Panc1 (cell line): ENCODE measurements at regions not wholly inside any gene's neighbourhood (a gene's known extent, or its start where the extent isn't known, plus 50 kb on each side); places are given as distances from the start of the nearest gene placed in this dataset.

Source experiments
- ATAC-seq: fragments of 200-7000 bp; cut with Tn5 transposase; 2 replicates; pipeline ENCODE4 v1.9.1; 2020; ENCODE audit warnings: mild to moderate bottlenecking, moderate library complexity
- BruUV-seq: library from RNA; stranded (reverse); fragments of 400-500 nt; replicated peaks from 2 replicates; lab custom pipeline; 2021; lab: Mats Ljungman, UMichigan
- CTCF ChIA-PET: fragments of 300-600 bp; sonication (Branson Sonifier 250); formaldehyde crosslinking; loops from one replicate; lab custom pipeline; 2022; ENCODE audit warnings: antibody characterized with exemption; lab: Charles Lee
- POLR2A ChIA-PET: fragments of 300-600 bp; sonication (Branson Sonifier 250); formaldehyde crosslinking; loops from one replicate; lab custom pipeline; 2022; ENCODE audit warnings: antibody characterized with exemption; lab: Charles Lee
- DNase-seq: peaks from one replicate; pipeline ENCODE4 v3.0.0-alpha.2; 2010; ENCODE audit warnings: low read depth, low spot score
- H3K27ac ChIP-seq: 2 replicates; pipeline ENCODE4 v1.5.1; 2011; ENCODE audit warnings: mild to moderate bottlenecking, low read length, inconsistent platforms
- H3K27me3 ChIP-seq: fragments of 200-500 bp; sonication (Bioruptor generic); 2 replicates; pipeline ENCODE4 v1.6.0; 2014; ENCODE audit warnings: low read length, inconsistent platforms; ENCODE audit not compliant: control insufficient read depth, insufficient read depth
- H3K36me3 ChIP-seq: fragments of 200-500 bp; sonication (Bioruptor generic); 2 replicates; pipeline ENCODE4 v1.5.1; 2014; ENCODE audit warnings: inconsistent platforms, mild to moderate bottlenecking, low read length, moderate library complexity; ENCODE audit not compliant: control insufficient read depth, insufficient read depth
- H3K4me1 ChIP-seq: 2 replicates; pipeline ENCODE4 v1.5.1; 2011; ENCODE audit warnings: inconsistent platforms, mild to moderate bottlenecking, low read length, moderate library complexity; ENCODE audit not compliant: control insufficient read depth, insufficient read depth
- H3K4me3 ChIP-seq, 2 experiments: 2 replicates each; pipeline ENCODE4 v1.5.1; 2011 to 2012; ENCODE audit warnings: low read depth in 2 of 2, low read length in 2 of 2, mild to moderate bottlenecking in 2 of 2, inconsistent platforms in 1 of 2, moderate library complexity in 1 of 2
- H3K9me3 ChIP-seq: fragments of 200-500 bp; sonication (Bioruptor generic); 2 replicates; pipeline ENCODE4 v1.5.1; 2014; ENCODE audit warnings: low read depth, mild to moderate bottlenecking, inconsistent platforms, low read length, moderate library complexity; ENCODE audit not compliant: control insufficient read depth, insufficient read depth
- CTCF ChIP-seq: fragments of 450-650 bp; IDR thresholded peaks from 2 replicates; pipeline ENCODE4 v1.5.1; 2017; ENCODE audit warnings: mild to moderate bottlenecking
- POLR2AphosphoS5 ChIP-seq: IDR thresholded peaks from 2 replicates; pipeline ENCODE4 v1.6.1; 2012; ENCODE audit warnings: mild to moderate bottlenecking, low read depth, low read length, moderate library complexity
- REST ChIP-seq, 2 experiments: IDR thresholded peaks; 2 replicates each; pipeline ENCODE4 v1.6.1; 2011 to 2012; ENCODE audit warnings: low read depth in 2 of 2, control low read depth in 1 of 2, low read length in 1 of 2, mild to moderate bottlenecking in 1 of 2, moderate library complexity in 1 of 2; ENCODE audit not compliant: insufficient read depth in 1 of 2
- SIN3A ChIP-seq: IDR thresholded peaks from 2 replicates; pipeline ENCODE4 v1.6.1; 2012; ENCODE audit warnings: low read depth, mild to moderate bottlenecking, low read length, moderate library complexity, borderline replicate concordance; ENCODE audit not compliant: insufficient read depth
- TCF7L2 ChIP-seq: IDR thresholded peaks from 2 replicates; pipeline ENCODE4 v1.6.1; 2011; ENCODE audit warnings: mild to moderate bottlenecking, low read depth, low read length, inconsistent platforms
- in situ Hi-C: cut with HindIII; loops from 2 replicates; pipeline ENCODE4 v1.10.0; 2016; ENCODE audit warnings: low sequenced_read_pairs, low pct_unique_long_range_greater_than_20kb
- intact Hi-C: fragments of 100-400 bp; cut with micrococcal nuclease; formaldehyde crosslinking; loops from one replicate; pipeline ENCODE4 v1.10.0; 2022; ENCODE audit not compliant: unreplicated experiment

- H3K4me1 ChIP-seq = peaks cover 4% of the 10 kb centered on the region
- no peak overlapping the region for H3K27ac ChIP-seq
Observed at GRCh38 chr14:63795532-63795931, 57.3 kb upstream of the SYNE2 start.

GRCh38 chr14:63800083-63800482, 52.7 kb upstream of the SYNE2 start:
- H3K9me3 ChIP-seq = no peaks in the 10 kb centered on the region
- CTCF ChIA-PET = interaction anchor here (1.4 kb wide), 1 partner anchor 495 kb away, joined by 5 read pairs; the partner anchor contains the start of gene ESR2
- intact Hi-C loops (loop anchor here (1.0 to 2.0 kb wide), 2 partner anchors 495 to 503 kb away; partner anchors contain the start of gene ESR2), in situ Hi-C loops (no loop called here)
- DNase-seq (no peak), ATAC-seq (no peak)
- peaks cover 4% of the 10 kb centered on the region for H3K4me1 ChIP-seq
- H3K27ac ChIP-seq = no peak overlapping the region
- no peaks in the 10 kb centered on the region for H3K36me3 ChIP-seq
- H3K27me3 ChIP-seq = no peaks in the 10 kb centered on the region
- BruUV-seq = no TSS peak
- no peak for TF ChIP-seq SIN3A
- no peak for TF ChIP-seq CTCF
- no peak for TF ChIP-seq REST (IDR thresholded peaks at IDR 0.05; ENCODE audit: insufficient read depth in 1 of 2, low read depth in 2 of 2, low read length in 1 of 2)
- TF ChIP-seq POLR2AphosphoS5 = no peak
- no peak for TF ChIP-seq TCF7L2
- POLR2A ChIA-PET = no interaction called here
- H3K4me3 ChIP-seq = no peak overlapping the region

More at GRCh38 chr14:63795532-63795931, 57.3 kb upstream of the SYNE2 start:
- in situ Hi-C loops (no loop called here), intact Hi-C loops (no loop called here)
- TF ChIP-seq SIN3A = no peak
- no peak for TF ChIP-seq POLR2AphosphoS5
- TF ChIP-seq CTCF = no peak
- no peak for TF ChIP-seq TCF7L2
- TF ChIP-seq REST (IDR thresholded peaks at IDR 0.05; ENCODE audit: insufficient read depth in 1 of 2, low read depth in 2 of 2, low read length in 1 of 2) = no peak
- Histone ChIP-seq H3K27me3 (no peaks in the 10 kb centered on the region), H3K36me3 (no peaks in the 10 kb centered on the region), H3K9me3 (no peaks in the 10 kb centered on the region), H3K4me3 (no peak overlapping the region)
- no TSS peak for BruUV-seq
- CTCF ChIA-PET = no interaction called here
- no peak for DNase-seq
- POLR2A ChIA-PET = no interaction called here
- no peak for ATAC-seq
